Vagina (tissue), 2 donors: ENCODE measurements at regions not wholly inside any gene's neighbourhood (a gene's known extent, or its start where the extent isn't known, plus 50 kb on each side); places are given as distances from the start of the nearest gene placed in this dataset.
"Not testable (repeated sequence)": the region's sequence is repeated elsewhere in the genome, so short reads cannot be mapped to it uniquely, and the experiment has no call there.

Source experiments
- DNase-seq, 2 donors: peaks; one replicate each; pipeline ENCODE4 v3.0.0-alpha.2; 2017; ENCODE audit errors: extremely low spot score in 2 of 2
- H3K27ac ChIP-seq: fragments of 200-600 bp; sonication (generic); one replicate; pipeline ENCODE4 v1.5.1; 2019
- H3K27me3 ChIP-seq: fragments of 200-600 bp; sonication (generic); one replicate; pipeline ENCODE4 v1.5.1; 2019
- H3K36me3 ChIP-seq, 2 donors: fragments of 200-600 bp; sonication (generic); one replicate each; pipeline ENCODE4 v1.5.1; 2017 to 2019
- H3K4me1 ChIP-seq: fragments of 200-600 bp; sonication (generic); one replicate; pipeline ENCODE4 v1.5.1; 2019
- H3K4me3 ChIP-seq, 2 donors: fragments of 200-600 bp; sonication (generic); 1 replicate in 1 of 2; 2 replicates in 1 of 2; pipeline ENCODE4 v1.5.1; 2016 to 2019
- H3K9me3 ChIP-seq: fragments of 200-600 bp; sonication (generic); one replicate; pipeline ENCODE4 v1.5.1; 2019
- POLR2A ChIP-seq, 2 donors: fragments of 450-650 bp; IDR thresholded peaks; one replicate each; pipeline ENCODE4 v1.6.1; 2017; ENCODE audit warnings: antibody characterized with exemption in 2 of 2, mild to moderate bottlenecking in 2 of 2, moderate library complexity in 2 of 2
- POLR2AphosphoS5 ChIP-seq, 2 donors: sonication (generic); formaldehyde crosslinking; IDR thresholded peaks; one replicate each; pipeline ENCODE4 v1.9.0; 2017; ENCODE audit warnings: antibody characterized with exemption in 2 of 2, mild to moderate bottlenecking in 2 of 2, low read depth in 1 of 2; ENCODE audit not compliant: insufficient read depth in 1 of 2
- intact Hi-C: fragments of 100-400 bp; cut with DNase I; formaldehyde crosslinking; loops from one replicate; pipeline ENCODE4 v1.15.1; 2023
- TF ChIP-seq, protein P1 (sequence below), 3 experiments: fragments of 450-650 bp in 2 of 3; fragments of 200-600 bp in 1 of 3; sonication (generic) in 1 of 3; IDR thresholded peaks; one replicate each; pipeline ENCODE4 v1.5.1; 2017 to 2019; ENCODE audit warnings: antibody characterized with exemption in 3 of 3, mild to moderate bottlenecking in 2 of 3, moderate library complexity in 2 of 3

DNA sequence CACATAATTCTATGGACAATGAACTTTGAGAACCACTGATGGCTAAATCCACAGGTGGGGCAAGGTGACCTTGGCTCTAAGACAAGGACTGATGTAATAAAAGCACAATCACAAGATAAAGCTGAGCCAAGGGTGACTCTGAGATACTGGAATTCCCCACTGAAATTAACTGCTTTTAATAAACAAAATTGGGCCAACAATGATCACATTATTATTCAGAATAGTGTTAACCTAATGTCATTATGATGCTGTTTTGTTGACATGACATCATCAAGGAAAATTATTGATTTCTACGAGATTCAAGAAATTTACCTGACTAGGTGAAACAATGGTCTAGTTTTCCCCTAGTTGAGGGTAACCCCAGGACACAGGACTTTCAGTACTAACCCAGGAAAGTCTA lies 273.7 kb upstream of the NFIA start:
- Histone ChIP-seq H3K4me3 (no peak overlapping the region), H3K36me3 (no peaks in the 10 kb centered on the region), H3K9me3 (no peaks in the 10 kb centered on the region), H3K4me1 (no peaks in the 10 kb centered on the region), H3K27ac (no peak overlapping the region), H3K27me3 (no peaks in the 10 kb centered on the region)
- intact Hi-C loops = no loop called here
- DNase-seq = no peak
- TF ChIP-seq POLR2AphosphoS5 (IDR thresholded peaks at IDR 0.05; ENCODE audit: insufficient read depth in 1 of 2, low read depth in 1 of 2) (no peak), POLR2A (IDR thresholded peaks at IDR 0.05) (no peak)
- TF ChIP-seq, protein P1, sequence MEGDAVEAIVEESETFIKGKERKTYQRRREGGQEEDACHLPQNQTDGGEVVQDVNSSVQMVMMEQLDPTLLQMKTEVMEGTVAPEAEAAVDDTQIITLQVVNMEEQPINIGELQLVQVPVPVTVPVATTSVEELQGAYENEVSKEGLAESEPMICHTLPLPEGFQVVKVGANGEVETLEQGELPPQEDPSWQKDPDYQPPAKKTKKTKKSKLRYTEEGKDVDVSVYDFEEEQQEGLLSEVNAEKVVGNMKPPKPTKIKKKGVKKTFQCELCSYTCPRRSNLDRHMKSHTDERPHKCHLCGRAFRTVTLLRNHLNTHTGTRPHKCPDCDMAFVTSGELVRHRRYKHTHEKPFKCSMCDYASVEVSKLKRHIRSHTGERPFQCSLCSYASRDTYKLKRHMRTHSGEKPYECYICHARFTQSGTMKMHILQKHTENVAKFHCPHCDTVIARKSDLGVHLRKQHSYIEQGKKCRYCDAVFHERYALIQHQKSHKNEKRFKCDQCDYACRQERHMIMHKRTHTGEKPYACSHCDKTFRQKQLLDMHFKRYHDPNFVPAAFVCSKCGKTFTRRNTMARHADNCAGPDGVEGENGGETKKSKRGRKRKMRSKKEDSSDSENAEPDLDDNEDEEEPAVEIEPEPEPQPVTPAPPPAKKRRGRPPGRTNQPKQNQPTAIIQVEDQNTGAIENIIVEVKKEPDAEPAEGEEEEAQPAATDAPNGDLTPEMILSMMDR (IDR thresholded peaks at IDR 0.05) = no peak

DNA sequence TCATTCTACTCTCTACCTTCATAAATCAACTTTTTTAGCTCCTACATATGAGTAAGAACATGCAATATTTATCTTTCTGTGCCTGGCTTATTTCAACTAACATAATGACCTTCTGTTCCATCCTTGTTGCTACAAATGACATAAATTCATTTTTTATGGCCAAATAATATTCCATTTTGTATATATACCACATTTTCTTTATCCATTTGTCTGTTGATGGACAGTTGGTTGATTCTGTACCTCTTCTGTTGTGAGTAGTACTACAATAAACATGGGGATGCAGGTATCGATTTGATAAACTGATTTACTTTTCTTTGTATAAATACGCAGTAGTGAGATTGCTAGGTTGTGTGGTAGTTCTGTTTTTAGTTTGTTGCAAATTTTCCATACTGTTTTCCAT lies 279.5 kb upstream of the NFIA start:
- no peak overlapping the region for H3K27ac ChIP-seq
- H3K27me3 ChIP-seq = no peaks in the 10 kb centered on the region
- H3K36me3 ChIP-seq = no peaks in the 10 kb centered on the region
- intact Hi-C loops = no loop called here
- TF ChIP-seq POLR2A (IDR thresholded peaks at IDR 0.05) = no peak
- TF ChIP-seq, protein P1 (IDR thresholded peaks at IDR 0.05) = no peak
- no peak for TF ChIP-seq POLR2AphosphoS5 (IDR thresholded peaks at IDR 0.05; ENCODE audit: insufficient read depth in 1 of 2, low read depth in 1 of 2)
- H3K9me3 ChIP-seq = no peaks in the 10 kb centered on the region
- no peak for DNase-seq
- no peaks in the 10 kb centered on the region for H3K4me1 ChIP-seq
- H3K4me3 ChIP-seq = no peak overlapping the region

DNA sequence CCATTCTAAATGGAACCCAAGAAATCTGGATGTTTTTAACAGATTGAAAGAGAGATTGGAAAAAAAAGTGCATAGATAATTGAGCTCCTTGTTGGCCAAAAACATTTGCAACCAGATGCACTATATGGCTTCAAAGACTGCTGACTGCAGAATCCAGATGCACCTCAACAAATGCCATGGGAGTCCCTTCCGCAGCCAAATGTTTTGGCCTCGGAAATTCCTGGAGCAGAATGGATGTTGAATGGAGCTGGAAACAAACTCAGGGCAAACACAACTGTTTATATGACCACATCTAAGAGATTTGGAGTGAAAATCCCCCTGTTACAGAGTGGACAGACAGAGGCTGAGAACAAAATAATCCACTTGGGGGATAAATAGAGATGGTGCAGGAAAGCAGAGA lies 285.0 kb upstream of the NFIA start:
- TF ChIP-seq POLR2AphosphoS5 (IDR thresholded peaks at IDR 0.05; ENCODE audit: insufficient read depth in 1 of 2, low read depth in 1 of 2) (no peak), POLR2A (IDR thresholded peaks at IDR 0.05) (no peak)
- TF ChIP-seq, protein P1 (IDR thresholded peaks at IDR 0.05) = no peak
- DNase-seq = no peak
- Histone ChIP-seq H3K9me3 (no peaks in the 10 kb centered on the region), H3K36me3 (no peaks in the 10 kb centered on the region), H3K27me3 (no peaks in the 10 kb centered on the region), H3K4me1 (no peaks in the 10 kb centered on the region), H3K4me3 (no peak overlapping the region), H3K27ac (no peak overlapping the region)
- intact Hi-C loops = no loop called here

DNA sequence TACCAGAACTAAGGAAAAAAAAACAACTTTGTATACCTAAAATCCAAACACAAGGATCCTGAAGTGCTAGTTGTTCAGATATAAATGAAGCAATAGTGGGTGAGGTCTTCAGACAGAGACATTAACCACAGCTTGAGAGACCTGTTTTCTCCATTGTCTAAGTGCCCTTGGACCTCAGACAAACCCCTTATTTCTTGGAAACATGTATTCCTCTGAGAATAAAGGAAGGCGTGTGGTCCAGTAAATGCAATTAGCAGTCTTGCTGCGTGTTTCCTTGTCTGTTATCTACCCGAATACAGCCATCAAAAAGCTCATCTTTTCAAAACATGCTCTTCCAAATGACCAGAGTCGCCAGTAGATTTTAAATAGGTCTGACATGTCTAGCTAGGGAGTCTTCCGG lies 291.1 kb upstream of the NFIA start:
- no peaks in the 10 kb centered on the region for H3K36me3 ChIP-seq

DNA sequence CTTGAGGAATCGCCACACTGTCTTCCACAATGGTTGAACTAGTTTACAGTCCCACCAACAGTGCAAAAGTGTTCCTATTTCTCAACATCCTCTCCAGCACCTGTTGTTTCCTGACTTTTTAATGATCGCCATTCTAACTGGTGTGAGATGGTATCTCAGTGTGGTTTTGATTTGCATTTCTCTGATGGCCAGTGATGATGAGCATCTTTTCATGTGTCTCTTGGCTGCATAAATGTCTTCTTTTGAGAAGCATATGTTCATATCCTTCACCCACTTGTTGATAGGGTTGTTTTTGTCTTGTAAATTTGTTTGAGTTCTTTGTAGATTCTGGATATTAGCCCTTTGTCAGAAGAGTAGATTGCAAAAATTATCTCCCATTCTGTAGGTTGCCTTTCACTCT lies 309.3 kb upstream of the NFIA start:
- intact Hi-C loops, H3K27ac ChIP-seq, H3K36me3 ChIP-seq, DNase-seq, H3K4me1 ChIP-seq, H3K4me3 ChIP-seq, H3K9me3 ChIP-seq, H3K27me3 ChIP-seq: not testable (repeated sequence)

More for the DNA sequence above, 291.1 kb upstream of the NFIA start:
- no peak for TF ChIP-seq POLR2AphosphoS5 (IDR thresholded peaks at IDR 0.05; ENCODE audit: insufficient read depth in 1 of 2, low read depth in 1 of 2)
- TF ChIP-seq, protein P1 (IDR thresholded peaks at IDR 0.05) = no peak
- TF ChIP-seq POLR2A (IDR thresholded peaks at IDR 0.05) = no peak
- H3K27me3 ChIP-seq = no peaks in the 10 kb centered on the region
- H3K9me3 ChIP-seq = no peaks in the 10 kb centered on the region
- intact Hi-C loops = no loop called here
- H3K4me3 ChIP-seq = no peak overlapping the region
- no peaks in the 10 kb centered on the region for H3K4me1 ChIP-seq
- no peak for DNase-seq
- H3K27ac ChIP-seq = no peak overlapping the region

DNA sequence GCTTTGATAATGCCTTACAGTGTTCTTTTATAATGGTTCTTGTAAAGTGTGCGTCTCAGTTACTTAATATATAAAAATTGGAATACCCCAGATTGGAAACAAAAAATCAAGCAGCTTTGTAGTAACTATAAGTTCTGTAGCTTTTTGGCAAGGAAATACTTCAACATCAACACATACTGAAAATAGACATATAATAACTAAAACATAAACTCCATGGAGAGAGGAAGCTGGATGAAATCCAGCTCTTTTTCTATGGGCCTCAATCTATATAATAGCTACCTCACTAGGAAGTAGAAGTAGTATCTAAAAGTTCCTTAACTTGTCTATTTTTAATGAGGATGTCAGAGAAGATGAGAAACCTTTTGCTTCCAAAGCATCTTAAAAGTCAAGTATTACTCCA lies 313.3 kb upstream of the NFIA start:
- no peaks in the 10 kb centered on the region for H3K9me3 ChIP-seq
- no peaks in the 10 kb centered on the region for H3K27me3 ChIP-seq
- TF ChIP-seq POLR2AphosphoS5 (IDR thresholded peaks at IDR 0.05; ENCODE audit: insufficient read depth in 1 of 2, low read depth in 1 of 2) = no peak
- TF ChIP-seq, protein P1 (IDR thresholded peaks at IDR 0.05) = no peak
- TF ChIP-seq POLR2A (IDR thresholded peaks at IDR 0.05) = no peak
- intact Hi-C loops = no loop called here
- H3K4me1 ChIP-seq = no peaks in the 10 kb centered on the region
- no peaks in the 10 kb centered on the region for H3K36me3 ChIP-seq
- no peak overlapping the region for H3K27ac ChIP-seq
- DNase-seq = no peak
- no peak overlapping the region for H3K4me3 ChIP-seq
